Keratinocyte (primary cell): ENCODE measurements at regions not wholly inside any gene's neighbourhood (a gene's known extent, or its start where the extent isn't known, plus 50 kb on each side); places are given as distances from the start of the nearest gene placed in this dataset.

Source experiments
- DNase-seq: peaks from one replicate; pipeline ENCODE4 v3.0.0-alpha.2; 2011; ENCODE audit warnings: low read depth, missing footprints, low spot score
- FAIRE-seq: peaks from 2 replicates; lab custom pipeline; 2011; peaks lifted over from hg19 to GRCh38; lab: Jason Lieb, UNC
- H2AFZ ChIP-seq: 2 replicates; pipeline ENCODE4 v1.6.0; 2012; ENCODE audit warnings: low read length, control low read depth, inconsistent platforms; ENCODE audit not compliant: control insufficient read depth
- H3K27ac ChIP-seq: 2 replicates; pipeline ENCODE4 v1.5.1; 2011; ENCODE audit warnings: low read length; ENCODE audit not compliant: control insufficient read depth, insufficient read depth
- H3K27me3 ChIP-seq: 3 replicates; pipeline ENCODE4 v1.6.0; 2011; ENCODE audit warnings: low read length; ENCODE audit not compliant: control insufficient read depth, insufficient read depth; ENCODE audit errors: extremely low read depth
- H3K36me3 ChIP-seq, 2 experiments: 2 replicates in 1 of 2; 3 replicates in 1 of 2; pipeline ENCODE4 v1.5.1; 2011; ENCODE audit warnings: low read length in 2 of 2, mild to moderate bottlenecking in 1 of 2; ENCODE audit not compliant: control insufficient read depth in 2 of 2, insufficient read depth in 2 of 2; ENCODE audit errors: extremely low read depth in 1 of 2
- H3K4me1 ChIP-seq: 3 replicates; pipeline ENCODE4 v1.5.1; 2011; ENCODE audit warnings: low read length; ENCODE audit not compliant: control insufficient read depth, insufficient read depth; ENCODE audit errors: extremely low read depth
- H3K4me2 ChIP-seq: 3 replicates; pipeline ENCODE4 v1.6.0; 2011; ENCODE audit warnings: low read depth, low read length; ENCODE audit not compliant: control insufficient read depth, insufficient read depth; ENCODE audit errors: extremely low read depth
- H3K4me3 ChIP-seq, 3 experiments: fragments of 200-600 bp in 1 of 3; sonication (generic) in 1 of 3; 2 replicates in 2 of 3; 3 replicates in 1 of 3; pipeline ENCODE4 v1.5.1; 2011 to 2016; ENCODE audit warnings: low read length in 3 of 3, mild to moderate bottlenecking in 3 of 3, control low read depth in 2 of 3, inconsistent platforms in 1 of 3, low read depth in 1 of 3, mixed read lengths in 1 of 3, mixed run types in 1 of 3, moderate library complexity in 1 of 3; ENCODE audit not compliant: control insufficient read depth in 2 of 3, insufficient read depth in 2 of 3; ENCODE audit errors: extremely low read depth in 1 of 3
- H3K79me2 ChIP-seq: 2 replicates; pipeline ENCODE4 v1.6.0; 2012; ENCODE audit warnings: low read length; ENCODE audit not compliant: control insufficient read depth, insufficient read depth
- H3K9ac ChIP-seq: 3 replicates; pipeline ENCODE4 v1.6.0; 2011; ENCODE audit warnings: low read length; ENCODE audit not compliant: control insufficient read depth, insufficient read depth; ENCODE audit errors: extremely low read depth
- H3K9me1 ChIP-seq: 3 replicates; pipeline ENCODE4 v1.6.0; 2011; ENCODE audit warnings: low read length; ENCODE audit not compliant: control insufficient read depth, insufficient read depth; ENCODE audit errors: extremely low read depth
- H3K9me3 ChIP-seq: 2 replicates; pipeline ENCODE4 v1.5.1; 2012; ENCODE audit warnings: low read depth, low read length; ENCODE audit not compliant: control insufficient read depth
- H4K20me1 ChIP-seq: 3 replicates; pipeline ENCODE4 v1.6.0; 2011; ENCODE audit warnings: low read length; ENCODE audit not compliant: control insufficient read depth, insufficient read depth; ENCODE audit errors: extremely low read depth
- EZH2 ChIP-seq: IDR thresholded peaks from one replicate; pipeline ENCODE4 v1.6.1; 2012; ENCODE audit warnings: inconsistent platforms, mild to moderate bottlenecking, low read length, moderate library complexity
- dilution Hi-C: fragments of 300-500 bp; cut with MboI; formaldehyde crosslinking; loops from one replicate; pipeline ENCODE4 v1.7.0; 2020; ENCODE audit warnings: low sequenced_read_pairs; ENCODE audit not compliant: extremely low pct_ligation_motif_present
- TF ChIP-seq, protein P1 (sequence below), 3 experiments: IDR thresholded peaks in 1 of 3; conservative IDR thresholded peaks in 1 of 3; optimal IDR thresholded peaks in 1 of 3; 2 replicates in 2 of 3; 3 replicates in 1 of 3; pipeline versions ENCODE3 to v1.5.1; 2011; ENCODE audit warnings: low read length in 3 of 3, mild to moderate bottlenecking in 3 of 3, moderate library complexity in 2 of 3, control low read depth in 1 of 3, inconsistent platforms in 1 of 3; ENCODE audit not compliant: insufficient read depth in 2 of 3; ENCODE audit errors: extremely low read depth in 1 of 3

GRCh38 chr1:90613371-90613770 lies 103.7 kb downstream of the BARHL2 start:
- no peaks in the 10 kb centered on the region for H4K20me1 ChIP-seq
- no peak for FAIRE-seq
- H3K4me2 ChIP-seq: no peak overlapping the region
- no peaks in the 10 kb centered on the region for H3K27me3 ChIP-seq
- H3K9me3 ChIP-seq: no peaks in the 10 kb centered on the region
- no peak overlapping the region for H3K4me3 ChIP-seq
- no peaks in the 10 kb centered on the region for H3K4me1 ChIP-seq
- H3K9me1 ChIP-seq: no peaks in the 10 kb centered on the region
- TF ChIP-seq, protein P1, sequence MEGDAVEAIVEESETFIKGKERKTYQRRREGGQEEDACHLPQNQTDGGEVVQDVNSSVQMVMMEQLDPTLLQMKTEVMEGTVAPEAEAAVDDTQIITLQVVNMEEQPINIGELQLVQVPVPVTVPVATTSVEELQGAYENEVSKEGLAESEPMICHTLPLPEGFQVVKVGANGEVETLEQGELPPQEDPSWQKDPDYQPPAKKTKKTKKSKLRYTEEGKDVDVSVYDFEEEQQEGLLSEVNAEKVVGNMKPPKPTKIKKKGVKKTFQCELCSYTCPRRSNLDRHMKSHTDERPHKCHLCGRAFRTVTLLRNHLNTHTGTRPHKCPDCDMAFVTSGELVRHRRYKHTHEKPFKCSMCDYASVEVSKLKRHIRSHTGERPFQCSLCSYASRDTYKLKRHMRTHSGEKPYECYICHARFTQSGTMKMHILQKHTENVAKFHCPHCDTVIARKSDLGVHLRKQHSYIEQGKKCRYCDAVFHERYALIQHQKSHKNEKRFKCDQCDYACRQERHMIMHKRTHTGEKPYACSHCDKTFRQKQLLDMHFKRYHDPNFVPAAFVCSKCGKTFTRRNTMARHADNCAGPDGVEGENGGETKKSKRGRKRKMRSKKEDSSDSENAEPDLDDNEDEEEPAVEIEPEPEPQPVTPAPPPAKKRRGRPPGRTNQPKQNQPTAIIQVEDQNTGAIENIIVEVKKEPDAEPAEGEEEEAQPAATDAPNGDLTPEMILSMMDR (optimal IDR thresholded peaks at IDR 0.05 in 1 of 3, IDR thresholded peaks at IDR 0.05 in 1 of 3, conservative IDR thresholded peaks at IDR 0.05 in 1 of 3; ENCODE audit: extremely low read depth in 1 of 3, insufficient read depth in 2 of 3, low read length in 3 of 3): no peak
- TF ChIP-seq EZH2: no peak
- no peaks in the 10 kb centered on the region for H3K36me3 ChIP-seq
- H3K27ac ChIP-seq: no peak overlapping the region
- dilution Hi-C loops: no loop called here
- H2AFZ ChIP-seq: no peak overlapping the region
- DNase-seq: no peak
- no peaks in the 10 kb centered on the region for H3K79me2 ChIP-seq
- no peak overlapping the region for H3K9ac ChIP-seq

GRCh38 chr1:90612033-90612432 lies 105.1 kb downstream of the BARHL2 start:
- no peak for DNase-seq
- FAIRE-seq: no peak
- Histone ChIP-seq H3K9ac (no peak overlapping the region), H3K27me3 (no peaks in the 10 kb centered on the region), H3K4me2 (no peak overlapping the region), H3K79me2 (no peaks in the 10 kb centered on the region), H3K9me1 (no peaks in the 10 kb centered on the region), H3K27ac (no peak overlapping the region), H3K36me3 (no peaks in the 10 kb centered on the region), H3K4me3 (no peak overlapping the region), H2AFZ (no peak overlapping the region), H3K4me1 (no peaks in the 10 kb centered on the region), H4K20me1 (no peaks in the 10 kb centered on the region), H3K9me3 (no peaks in the 10 kb centered on the region)
- dilution Hi-C loops: no loop called here
- TF ChIP-seq, protein P1 (optimal IDR thresholded peaks at IDR 0.05 in 1 of 3, IDR thresholded peaks at IDR 0.05 in 1 of 3, conservative IDR thresholded peaks at IDR 0.05 in 1 of 3; ENCODE audit: extremely low read depth in 1 of 3, insufficient read depth in 2 of 3, low read length in 3 of 3): no peak
- no peak for TF ChIP-seq EZH2
